ENCODE measurements at regions not wholly inside any gene's neighbourhood (a gene's known extent, or its start where the extent isn't known, plus 50 kb on each side); places are given as distances from the start of the nearest gene placed in this dataset.

GRCh38 chr6:163640641-163641040 is 226.1 kb downstream of the QKI start:
- TF ChIP-seq CTCF (IDR thresholded peaks at IDR 0.05; ENCODE audit: low read depth, low read length, missing control alignments), result no peak
- no peak overlapping the region for H3K27ac ChIP-seq
- no peak for DNase-seq
- H3K27me3 ChIP-seq (replicated peaks), result no peaks in the 10 kb centered on the region
- no peak overlapping the region for H3K4me3 ChIP-seq (ENCODE audit: low read depth, low read length)
- no peaks in the 10 kb centered on the region for H3K36me3 ChIP-seq (replicated peaks)
- in situ Hi-C loops (cut with HindIII; ENCODE audit: low pct_ligation_motif_present, low sequenced_read_pairs), result no loop called here

GRCh38 chr6:163637524-163637923 is 223.0 kb downstream of the QKI start:
- H3K27ac ChIP-seq, result no peak overlapping the region
- no peak for DNase-seq
- H3K27me3 ChIP-seq (replicated peaks), result no peaks in the 10 kb centered on the region
- no peak overlapping the region for H3K4me3 ChIP-seq (ENCODE audit: low read depth, low read length)
- no peaks in the 10 kb centered on the region for H3K36me3 ChIP-seq (replicated peaks)
- in situ Hi-C loops (cut with HindIII; ENCODE audit: low pct_ligation_motif_present, low sequenced_read_pairs), result no loop called here
- no peak for TF ChIP-seq CTCF (IDR thresholded peaks at IDR 0.05; ENCODE audit: low read depth, low read length, missing control alignments)

- H3K4me3 ChIP-seq (ENCODE audit: low read depth, low read length), result no peak overlapping the region
- TF ChIP-seq CTCF (IDR thresholded peaks at IDR 0.05; ENCODE audit: low read depth, low read length, missing control alignments), result no peak
- in situ Hi-C loops (cut with HindIII; ENCODE audit: low pct_ligation_motif_present, low sequenced_read_pairs), result no loop called here
These were observed 221.3 kb downstream of the QKI start for GRCh38 chr6:163635731-163636364.

GRCh38 chr6:163635315-163635714 is 220.8 kb downstream of the QKI start:
- TF ChIP-seq CTCF (IDR thresholded peaks at IDR 0.05; ENCODE audit: low read depth, low read length, missing control alignments), result no peak
- H3K4me3 ChIP-seq (ENCODE audit: low read depth, low read length), result no peak overlapping the region
- no peaks in the 10 kb centered on the region for H3K27me3 ChIP-seq (replicated peaks)
- no peaks in the 10 kb centered on the region for H3K36me3 ChIP-seq (replicated peaks)
- in situ Hi-C loops (cut with HindIII; ENCODE audit: low pct_ligation_motif_present, low sequenced_read_pairs), result no loop called here
- no peak overlapping the region for H3K27ac ChIP-seq
- no peak for DNase-seq

More at GRCh38 chr6:163635731-163636364, 221.3 kb downstream of the QKI start:
- no peak for DNase-seq
- Histone ChIP-seq H3K36me3 (replicated peaks) (no peaks in the 10 kb centered on the region), H3K27ac (no peak overlapping the region), H3K27me3 (replicated peaks) (no peaks in the 10 kb centered on the region)

- Histone ChIP-seq H3K4me3 (ENCODE audit: low read depth, low read length) (no peak overlapping the region), H3K27ac (no peak overlapping the region), H3K36me3 (replicated peaks) (no peaks in the 10 kb centered on the region), H3K27me3 (replicated peaks) (no peaks in the 10 kb centered on the region)
- TF ChIP-seq CTCF (IDR thresholded peaks at IDR 0.05; ENCODE audit: low read depth, low read length, missing control alignments), result no peak
- in situ Hi-C loops (cut with HindIII; ENCODE audit: low pct_ligation_motif_present, low sequenced_read_pairs), result no loop called here
- DNase-seq, result no peak
These were observed 220.0 kb downstream of the QKI start for GRCh38 chr6:163634211-163635171.

Measured in brain microvascular endothelial cell (primary cell).